ENCODE measurements at regions not wholly inside any gene's neighbourhood (a gene's known extent, or its start where the extent isn't known, plus 50 kb on each side); places are given as distances from the start of the nearest gene placed in this dataset.

DNA sequence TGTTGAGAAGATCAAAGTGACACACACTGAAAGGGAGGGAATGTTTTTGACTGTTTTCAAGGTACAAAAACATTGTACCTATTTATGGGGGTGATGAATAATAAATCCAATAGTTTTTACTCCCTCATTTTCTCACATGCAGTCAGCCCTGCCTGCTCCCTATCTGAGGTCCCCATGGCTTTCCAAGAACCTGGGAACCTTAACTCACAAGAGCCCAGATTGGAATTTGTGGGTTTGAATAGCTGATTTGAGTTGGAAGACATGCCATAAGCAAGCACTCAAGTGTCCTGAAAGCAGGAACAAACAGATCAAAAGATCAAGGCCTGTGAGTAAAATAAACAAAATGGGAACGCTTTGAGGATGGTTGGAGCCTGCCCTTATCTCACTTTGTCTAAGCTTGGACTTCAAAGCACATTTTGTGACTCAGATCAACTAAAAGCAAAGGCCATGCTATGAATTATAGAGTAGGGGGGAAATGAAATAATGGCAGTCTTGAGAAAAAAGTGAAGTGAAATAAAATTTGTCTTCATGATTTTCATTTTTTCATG lies 136.6 kb downstream of the LYPLAL1 start:
- intact Hi-C loops (cut with micrococcal nuclease) = no loop called here
- H3K4me3 Mint-ChIP-seq = no peak overlapping the region

DNA sequence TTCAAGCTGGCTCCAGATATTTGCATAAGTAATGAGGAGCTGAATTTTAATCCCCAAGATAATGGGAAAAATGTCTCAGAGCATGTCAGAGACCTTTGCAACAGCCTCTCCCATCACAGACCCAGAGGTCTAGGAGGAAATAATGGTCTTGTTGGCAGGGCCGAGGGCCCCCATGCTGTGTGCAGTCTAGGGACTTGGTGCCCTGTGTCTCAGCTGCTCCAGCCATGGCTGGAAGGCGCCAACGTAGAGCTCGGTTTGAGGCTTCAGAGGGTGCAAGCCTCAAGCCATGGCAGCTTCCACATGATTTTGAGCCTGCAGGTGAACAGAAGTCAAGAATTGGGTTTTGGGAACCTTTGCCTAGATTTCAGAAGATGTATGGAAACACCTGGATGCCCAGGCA lies 134.7 kb downstream of the LYPLAL1 start:
- H3K27ac Mint-ChIP-seq = no peak overlapping the region
- no peaks in the 10 kb centered on the region for H3K36me3 Mint-ChIP-seq (ENCODE audit: low read depth)
- ATAC-seq (no peak), DNase-seq (no peak)
- H3K27me3 Mint-ChIP-seq = no peaks in the 10 kb centered on the region
- intact Hi-C loops (cut with micrococcal nuclease) = no loop called here
- ChIA-PET POLR2A (no interaction called here), CTCF (no interaction called here)
- H3K4me1 Mint-ChIP-seq (ENCODE audit: low read depth) = no peaks in the 10 kb centered on the region
- TF ChIP-seq, protein P1, sequence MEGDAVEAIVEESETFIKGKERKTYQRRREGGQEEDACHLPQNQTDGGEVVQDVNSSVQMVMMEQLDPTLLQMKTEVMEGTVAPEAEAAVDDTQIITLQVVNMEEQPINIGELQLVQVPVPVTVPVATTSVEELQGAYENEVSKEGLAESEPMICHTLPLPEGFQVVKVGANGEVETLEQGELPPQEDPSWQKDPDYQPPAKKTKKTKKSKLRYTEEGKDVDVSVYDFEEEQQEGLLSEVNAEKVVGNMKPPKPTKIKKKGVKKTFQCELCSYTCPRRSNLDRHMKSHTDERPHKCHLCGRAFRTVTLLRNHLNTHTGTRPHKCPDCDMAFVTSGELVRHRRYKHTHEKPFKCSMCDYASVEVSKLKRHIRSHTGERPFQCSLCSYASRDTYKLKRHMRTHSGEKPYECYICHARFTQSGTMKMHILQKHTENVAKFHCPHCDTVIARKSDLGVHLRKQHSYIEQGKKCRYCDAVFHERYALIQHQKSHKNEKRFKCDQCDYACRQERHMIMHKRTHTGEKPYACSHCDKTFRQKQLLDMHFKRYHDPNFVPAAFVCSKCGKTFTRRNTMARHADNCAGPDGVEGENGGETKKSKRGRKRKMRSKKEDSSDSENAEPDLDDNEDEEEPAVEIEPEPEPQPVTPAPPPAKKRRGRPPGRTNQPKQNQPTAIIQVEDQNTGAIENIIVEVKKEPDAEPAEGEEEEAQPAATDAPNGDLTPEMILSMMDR (IDR thresholded peaks at IDR 0.05) = no peak
- peaks cover 4% of the 10 kb centered on the region for H3K9me3 Mint-ChIP-seq
- H3K4me3 Mint-ChIP-seq = no peak overlapping the region

More for the DNA sequence above, 136.6 kb downstream of the LYPLAL1 start:
- DNase-seq (no peak), ATAC-seq (no peak)
- CTCF ChIA-PET = no interaction called here
- Mint-ChIP-seq H3K9me3 (peaks cover 6% of the 10 kb centered on the region), H3K27ac (no peak overlapping the region), H3K4me1 (ENCODE audit: low read depth) (no peaks in the 10 kb centered on the region), H3K36me3 (ENCODE audit: low read depth) (no peaks in the 10 kb centered on the region), H3K27me3 (no peaks in the 10 kb centered on the region)
- TF ChIP-seq, protein P1 (IDR thresholded peaks at IDR 0.05) = no peak
- POLR2A ChIA-PET = no interaction called here

DNA sequence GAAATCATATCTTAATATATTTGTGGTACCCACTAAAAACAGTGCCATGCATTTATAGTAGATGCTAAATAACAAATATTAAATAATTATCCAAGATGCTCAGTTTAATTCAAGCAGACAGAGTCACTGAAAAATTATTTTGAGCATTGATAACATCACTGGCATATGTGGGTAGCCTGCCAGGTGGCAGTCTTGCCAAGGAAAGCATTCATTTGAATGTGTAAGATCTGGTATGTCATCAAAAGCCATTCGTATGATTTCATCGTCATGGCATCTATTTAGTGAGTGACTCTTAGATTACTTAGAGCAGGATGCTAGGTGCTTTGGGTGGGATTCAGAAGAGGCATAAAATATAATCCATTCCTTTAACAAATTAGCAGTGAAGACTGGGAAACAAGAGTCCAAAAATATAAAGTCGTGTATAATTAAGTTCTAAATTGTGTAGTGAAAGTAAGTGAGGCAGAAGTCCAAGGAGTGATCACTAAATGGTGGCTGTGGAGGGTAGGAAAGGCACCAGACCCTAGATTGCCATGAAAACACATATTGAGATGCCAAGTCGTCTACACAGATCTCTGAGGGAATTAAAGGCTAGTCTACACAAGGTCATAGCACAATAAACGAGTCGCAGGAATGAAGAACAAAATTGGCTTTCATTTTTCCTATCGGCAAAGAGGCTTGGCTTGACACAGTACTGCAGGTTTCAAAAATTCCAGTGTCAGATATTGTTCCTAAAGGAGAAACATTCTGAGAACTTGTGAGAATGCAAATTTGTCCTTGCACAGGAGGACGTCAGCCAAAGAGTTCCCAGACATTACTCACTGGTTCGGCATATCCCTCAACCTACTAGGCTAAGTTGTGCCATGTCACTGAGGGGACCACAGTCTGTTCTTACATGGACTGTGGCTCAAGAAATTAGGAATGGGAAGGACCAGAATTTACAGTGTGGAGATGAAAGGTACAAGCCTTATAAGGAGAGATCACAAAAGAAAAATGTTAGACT lies 130.8 kb downstream of the LYPLAL1 start:
- Mint-ChIP-seq H3K27me3 (no peaks in the 10 kb centered on the region), H3K27ac (no peak overlapping the region), H3K36me3 (ENCODE audit: low read depth) (no peaks in the 10 kb centered on the region), H3K4me1 (ENCODE audit: low read depth) (no peaks in the 10 kb centered on the region), H3K9me3 (peaks cover 4% of the 10 kb centered on the region), H3K4me3 (no peak overlapping the region)
- DNase-seq (no peak), ATAC-seq (no peak)
- ChIA-PET CTCF (no interaction called here), POLR2A (no interaction called here)
- intact Hi-C loops (cut with micrococcal nuclease) = no loop called here
- TF ChIP-seq, protein P1 (IDR thresholded peaks at IDR 0.05) = no peak

DNA sequence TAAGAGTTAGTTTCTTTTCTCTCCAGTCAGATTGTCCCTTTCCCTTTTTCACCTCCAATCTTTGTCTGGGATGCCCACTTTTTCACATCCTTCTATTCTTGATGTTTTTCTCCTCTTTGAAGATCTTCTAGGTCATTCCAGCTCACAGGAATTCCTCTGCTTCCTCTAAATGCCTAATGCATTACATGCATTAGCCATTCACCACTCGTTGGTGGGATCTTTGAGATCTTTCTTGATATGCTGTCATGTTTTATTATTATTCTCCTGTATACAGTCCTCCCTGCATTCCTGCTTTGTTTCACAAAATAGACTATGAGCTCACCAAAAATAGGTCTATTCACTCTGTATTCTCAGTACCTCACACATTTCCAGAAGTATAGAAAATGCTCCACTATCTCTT lies 129.0 kb downstream of the LYPLAL1 start:
- H3K9me3 Mint-ChIP-seq = peaks cover under 1% of the 10 kb centered on the region
- ATAC-seq = no peak
- intact Hi-C loops (cut with micrococcal nuclease) = no loop called here
- no peaks in the 10 kb centered on the region for H3K36me3 Mint-ChIP-seq (ENCODE audit: low read depth)
- H3K4me3 Mint-ChIP-seq = no peak overlapping the region
- CTCF ChIA-PET = no interaction called here
- POLR2A ChIA-PET = interaction anchor here (1.3 kb wide), 1 partner anchor 8 kb away, joined by 3 read pairs; no protein-coding TSS in a partner anchor
- no peak overlapping the region for H3K27ac Mint-ChIP-seq
- no peaks in the 10 kb centered on the region for H3K4me1 Mint-ChIP-seq (ENCODE audit: low read depth)
- TF ChIP-seq, protein P1 (IDR thresholded peaks at IDR 0.05) = no peak
- H3K27me3 Mint-ChIP-seq = no peaks in the 10 kb centered on the region
- no peak for DNase-seq

DNA sequence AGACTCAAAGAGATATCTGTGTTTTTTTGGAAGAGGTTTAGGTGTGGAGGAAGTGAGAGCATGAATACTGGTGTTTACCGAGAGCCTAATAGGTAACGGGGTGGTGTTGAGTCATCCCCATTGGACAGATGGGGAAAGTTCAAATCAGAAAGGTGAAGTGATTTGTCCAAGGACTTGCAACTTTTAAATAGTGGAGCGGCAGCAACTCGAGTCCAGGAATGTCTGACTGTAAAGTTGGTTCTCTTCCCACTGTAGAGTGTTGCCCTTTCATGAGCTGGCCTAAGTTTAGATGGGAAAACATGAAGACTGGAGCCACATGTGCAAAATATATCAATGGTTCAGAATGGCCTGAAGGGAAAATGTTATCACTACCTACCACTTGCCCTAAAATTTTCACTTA lies 125.7 kb downstream of the LYPLAL1 start:
- DNase-seq = no peak
- Mint-ChIP-seq H3K4me1 (ENCODE audit: low read depth) (no peaks in the 10 kb centered on the region), H3K36me3 (ENCODE audit: low read depth) (no peaks in the 10 kb centered on the region), H3K9me3 (no peaks in the 10 kb centered on the region), H3K4me3 (no peak overlapping the region), H3K27ac (no peak overlapping the region), H3K27me3 (no peaks in the 10 kb centered on the region)
- intact Hi-C loops (cut with micrococcal nuclease) = no loop called here
- TF ChIP-seq, protein P1 (IDR thresholded peaks at IDR 0.05) = no peak
- ChIA-PET POLR2A (no interaction called here), CTCF (no interaction called here)
- ATAC-seq = no peak

Data from activated CD8-positive, alpha-beta T cell treated with anti-CD3 and anti-CD28 coated beads for 36 hours (primary cell).